IMR-90 (cell line): ENCODE measurements at regions not wholly inside any gene's neighbourhood (a gene's known extent, or its start where the extent isn't known, plus 50 kb on each side); places are given as distances from the start of the nearest gene placed in this dataset.

Experiments
- ATAC-seq: fragments of 200-7000 bp; cut with Tn5 transposase; 2 replicates; pipeline ENCODE4 v1.9.1; 2020; ENCODE audit warnings: low read depth, mild to moderate bottlenecking, moderate library complexity
- BruUV-seq: library from RNA; stranded (reverse); fragments of 400-500 nt; replicated peaks from 2 replicates; lab custom pipeline; 2021; lab: Mats Ljungman, UMichigan
- CTCF ChIA-PET: fragments of 300-600 bp; formaldehyde crosslinking; extraction: SDS; loops from one replicate; lab custom pipeline; 2021; ENCODE audit warnings: antibody characterized with exemption; lab: Yijun Ruan, JAX
- POLR2A ChIA-PET: fragments of 300-600 bp; sonication (Branson Sonifier 250); formaldehyde crosslinking; loops from one replicate; lab custom pipeline; 2022; ENCODE audit warnings: antibody characterized with exemption; ENCODE audit not compliant: unreplicated experiment; lab: Charles Lee
- DNase-seq: peaks from one replicate; pipeline ENCODE4 v3.0.0; 2013
- H2AFZ ChIP-seq: replicated peaks from 2 replicates; pipeline ENCODE3; 2013; ENCODE audit warnings: low read length, mild to moderate bottlenecking; ENCODE audit not compliant: poor library complexity
- H2AK5ac ChIP-seq: 2 replicates; pipeline ENCODE4 v1.6.1; 2013; ENCODE audit warnings: low read depth, low read length, inconsistent platforms
- H2AK9ac ChIP-seq: replicated peaks from 2 replicates; pipeline ENCODE3; 2013; ENCODE audit warnings: mild to moderate bottlenecking, low read depth, low read length, moderate library complexity; ENCODE audit not compliant: poor library complexity
- H2BK120ac ChIP-seq: 2 replicates; pipeline ENCODE4 v1.6.1; 2013; ENCODE audit warnings: low read depth, low read length, inconsistent platforms
- H2BK15ac ChIP-seq: 3 replicates; pipeline ENCODE4 v1.6.1; 2013; ENCODE audit warnings: low read depth, low read length, inconsistent platforms
- H2BK20ac ChIP-seq: 2 replicates; pipeline ENCODE4 v1.6.1; 2013; ENCODE audit warnings: low read depth, mild to moderate bottlenecking, inconsistent platforms, low read length, moderate library complexity
- H2BK5ac ChIP-seq: 2 replicates; pipeline ENCODE4 v1.6.1; 2013; ENCODE audit warnings: mild to moderate bottlenecking, low read depth, low read length, inconsistent platforms; ENCODE audit not compliant: poor library complexity, severe bottlenecking
- H3K14ac ChIP-seq: replicated peaks from 2 replicates; pipeline ENCODE4 v1.6.1; 2013; ENCODE audit warnings: low read depth, low read length, inconsistent platforms
- H3K18ac ChIP-seq: 2 replicates; pipeline ENCODE4 v1.6.1; 2013; ENCODE audit warnings: low read depth, low read length, control low read depth
- H3K23ac ChIP-seq: 2 replicates; pipeline ENCODE4 v1.6.1; 2013; ENCODE audit warnings: low read depth, low read length, inconsistent platforms
- H3K27ac ChIP-seq: 2 replicates; pipeline ENCODE4 v1.5.1; 2013; ENCODE audit warnings: mild to moderate bottlenecking, control low read depth, low read length; ENCODE audit not compliant: insufficient read depth
- H3K27me3 ChIP-seq: 2 replicates; pipeline ENCODE4 v1.6.1; 2013; ENCODE audit warnings: low read length; ENCODE audit not compliant: control insufficient read depth, insufficient read depth
- H3K36me3 ChIP-seq: 2 replicates; pipeline ENCODE4 v1.6.1; 2013; ENCODE audit warnings: low read length, mixed read lengths; ENCODE audit not compliant: control insufficient read depth, insufficient read depth
- H3K4ac ChIP-seq: 2 replicates; pipeline ENCODE4 v1.6.1; 2013; ENCODE audit warnings: low read depth, low read length, inconsistent platforms
- H3K4me1 ChIP-seq: 2 replicates; pipeline ENCODE4 v1.6.1; 2013; ENCODE audit warnings: low read length, mixed read lengths; ENCODE audit not compliant: control insufficient read depth, insufficient read depth
- H3K4me2 ChIP-seq: 2 replicates; pipeline ENCODE4 v1.6.1; 2013; ENCODE audit warnings: low read depth, mild to moderate bottlenecking, control low read depth, low read length, moderate library complexity
- H3K4me3 ChIP-seq: 2 replicates; pipeline ENCODE4 v1.5.1; 2013; ENCODE audit warnings: low read depth, mild to moderate bottlenecking, control low read depth, low read length, moderate library complexity; ENCODE audit not compliant: insufficient read depth
- H3K56ac ChIP-seq: 2 replicates; pipeline ENCODE4 v1.6.1; 2013; ENCODE audit warnings: low read length, inconsistent platforms; ENCODE audit not compliant: insufficient read depth; ENCODE audit errors: extremely low read depth
- H3K79me1 ChIP-seq, 2 experiments: 2 replicates each; pipeline ENCODE4 v1.6.1; 2013; ENCODE audit warnings: low read length in 2 of 2, inconsistent platforms in 1 of 2, low read depth in 1 of 2
- H3K9ac ChIP-seq: 2 replicates; pipeline ENCODE4 v1.6.1; 2013; ENCODE audit warnings: low read depth, low read length, control low read depth
- H3K9me1 ChIP-seq: 2 replicates; pipeline ENCODE4 v1.6.1; 2013; ENCODE audit warnings: low read length, inconsistent platforms; ENCODE audit not compliant: insufficient read depth
- H3K9me3 ChIP-seq: 2 replicates; pipeline ENCODE4 v1.6.1; 2013; ENCODE audit warnings: low read length; ENCODE audit not compliant: control insufficient read depth, insufficient read depth
- H4K20me1 ChIP-seq: 2 replicates; pipeline ENCODE4 v1.6.1; 2013; ENCODE audit warnings: low read length, inconsistent platforms; ENCODE audit not compliant: insufficient read depth
- H4K5ac ChIP-seq: 2 replicates; pipeline ENCODE4 v1.6.1; 2013; ENCODE audit warnings: mild to moderate bottlenecking, low read depth, low read length, control low read depth
- H4K8ac ChIP-seq, 2 experiments: 2 replicates each; pipeline ENCODE4 v1.6.1; 2013; ENCODE audit warnings: low read depth in 2 of 2, low read length in 2 of 2, control low read depth in 1 of 2, inconsistent platforms in 1 of 2
- H4K91ac ChIP-seq: 2 replicates; pipeline ENCODE4 v1.6.1; 2013; ENCODE audit warnings: low read depth, low read length, inconsistent platforms; ENCODE audit not compliant: insufficient read depth
- BHLHE40 ChIP-seq: fragments of 150-350 bp; IDR thresholded peaks from 2 replicates; pipeline ENCODE4 v1.6.1; 2016; ENCODE audit warnings: mild to moderate bottlenecking, low read depth, low read length
- CTCF ChIP-seq: conservative IDR thresholded peaks from 2 replicates; pipeline ENCODE4 v1.5.1; 2012; ENCODE audit warnings: mild to moderate bottlenecking, low read depth, low read length, improper control_type of control experiment
- ELK1 ChIP-seq: fragments of 150-350 bp; IDR thresholded peaks from 2 replicates; pipeline ENCODE4 v1.6.1; 2016; ENCODE audit warnings: low read depth, mild to moderate bottlenecking, low read length, moderate library complexity, borderline replicate concordance
- MAFK ChIP-seq: IDR thresholded peaks from 2 replicates; pipeline ENCODE4 v1.6.1; 2012; ENCODE audit warnings: low read depth, low read length, improper control_type of control experiment
- MXI1 ChIP-seq: IDR thresholded peaks from 2 replicates; pipeline ENCODE4 v1.6.1; 2012; ENCODE audit warnings: low read depth, mild to moderate bottlenecking, low read length, moderate library complexity, borderline replicate concordance
- NFE2L2 ChIP-seq: fragments of 150-350 bp; IDR thresholded peaks from 2 replicates; pipeline ENCODE4 v1.6.1; 2016; ENCODE audit warnings: low read depth, mild to moderate bottlenecking, low read length
- RAD21 ChIP-seq: IDR thresholded peaks from 2 replicates; pipeline ENCODE4 v1.6.1; 2012; ENCODE audit warnings: low read length, improper control_type of control experiment
- RFX5 ChIP-seq: IDR thresholded peaks from 2 replicates; pipeline ENCODE4 v1.8.0; 2012; ENCODE audit warnings: low read depth, mild to moderate bottlenecking, low read length, moderate library complexity
- SMC3 ChIP-seq: fragments of 150-350 bp; IDR thresholded peaks from 2 replicates; pipeline ENCODE4 v1.6.1; 2016; ENCODE audit warnings: low read depth, mild to moderate bottlenecking, antibody characterized with exemption, low read length, moderate library complexity
- WGBS, 2 experiments: methylation state at CpG; one replicate each; pipeline versions ENCODE4 v1.1.5 to v1.1.7; 2013; ENCODE audit warnings: missing lambda C conversion rate in 2 of 2; ENCODE audit not compliant: insufficient read length in 1 of 2; ENCODE audit errors: extremely low coverage in 2 of 2; 5-methylcytosine and 5-hydroxymethylcytosine counted together
- dilution Hi-C: fragments of 300-500 bp; cut with HindIII; formaldehyde crosslinking; loops from one replicate; pipeline ENCODE4 v1.14.3; 2018; ENCODE audit warnings: low sequenced_read_pairs; ENCODE audit not compliant: unreplicated experiment
- in situ Hi-C: fragments of 300-500 bp; cut with MboI; formaldehyde crosslinking; loops from 3 replicates; pipeline ENCODE4 v1.14.3; 2019; ENCODE audit warnings: low sequenced_read_pairs, inconsistent platforms, mixed read lengths
- intact Hi-C: fragments of 100-400 bp; cut with micrococcal nuclease; formaldehyde crosslinking; loops from 2 replicates; pipeline ENCODE4 v1.10.0; 2022

- no peak overlapping the region for H2AK9ac ChIP-seq
- no peak overlapping the region for H3K4me3 ChIP-seq
- H3K4me1 ChIP-seq: no peaks in the 10 kb centered on the region
- in situ Hi-C loops: no loop called here
- H3K56ac ChIP-seq: no peak overlapping the region
- no peak overlapping the region for H3K9ac ChIP-seq
- no peak overlapping the region for H3K4ac ChIP-seq
- no peak overlapping the region for H3K23ac ChIP-seq
- H2AK5ac ChIP-seq: no peak overlapping the region
- H3K18ac ChIP-seq: no peak overlapping the region
- H3K27ac ChIP-seq: no peak overlapping the region
- no peak for DNase-seq
- TF ChIP-seq MAFK (no peak), SMC3 (no peak), CTCF (no peak), NFE2L2 (no peak), BHLHE40 (no peak), RFX5 (no peak), ELK1 (no peak), RAD21 (no peak), MXI1 (no peak)
- H2BK5ac ChIP-seq: no peak overlapping the region
- WGBS, 2 experiments: no CpG with 5 or more reads among the region's 2 CpGs
- no peaks in the 10 kb centered on the region for H4K20me1 ChIP-seq
- peaks cover 2% of the 10 kb centered on the region; the same call in 1 of the 2 replicates for H3K9me3 ChIP-seq
- no peaks in the 10 kb centered on the region for H3K36me3 ChIP-seq
- intact Hi-C loops: no loop called here
- ChIA-PET CTCF (no interaction called here), POLR2A (no interaction called here)
- no peak overlapping the region for H3K14ac ChIP-seq
- H3K79me1 ChIP-seq: no peaks in the 10 kb centered on the region
- H3K9me1 ChIP-seq: no peaks in the 10 kb centered on the region
- H3K27me3 ChIP-seq: no peaks in the 10 kb centered on the region
- no peak overlapping the region for H4K8ac ChIP-seq
- H4K91ac ChIP-seq: no peak overlapping the region
- H2BK15ac ChIP-seq: no peak overlapping the region
- H2BK20ac ChIP-seq: no peak overlapping the region
- H2AFZ ChIP-seq: no peak overlapping the region
- no peak overlapping the region for H2BK120ac ChIP-seq
- dilution Hi-C loops: no loop called here
- BruUV-seq: no TSS peak
- H4K5ac ChIP-seq: no peak overlapping the region
- no peak for ATAC-seq
- H3K4me2 ChIP-seq: no peak overlapping the region
Measured at GRCh38 chr3:94822298-94822697, 759.4 kb downstream of the NSUN3 start.
